ENCODE measurements at regions not wholly inside any gene's neighbourhood (a gene's known extent, or its start where the extent isn't known, plus 50 kb on each side); places are given as distances from the start of the nearest gene placed in this dataset.

- Histone ChIP-seq H3K27me3 (ENCODE audit: control insufficient read depth, extremely low read depth, insufficient read depth, low read length) (no peaks in the 10 kb centered on the region), H4K20me1 (ENCODE audit: control insufficient read depth, extremely low read depth, insufficient read depth, low read length) (no peaks in the 10 kb centered on the region)
Observed at GRCh38 chr12:89173678-89174077, 178.6 kb downstream of the DUSP6 start.

GRCh38 chr12:89173096-89173495, 179.2 kb downstream of the DUSP6 start:
- Histone ChIP-seq H3K4me2 (ENCODE audit: control insufficient read depth, extremely low read depth, insufficient read depth, low read depth, low read length) (no peak overlapping the region), H3K27ac (ENCODE audit: control insufficient read depth, insufficient read depth, low read length) (no peak overlapping the region), H3K9ac (ENCODE audit: control insufficient read depth, extremely low read depth, insufficient read depth, low read length) (no peak overlapping the region), H2AFZ (ENCODE audit: control insufficient read depth, low read length) (no peak overlapping the region), H3K9me3 (ENCODE audit: control insufficient read depth, low read depth, low read length) (no peaks in the 10 kb centered on the region), H3K9me1 (ENCODE audit: control insufficient read depth, extremely low read depth, insufficient read depth, low read length) (no peaks in the 10 kb centered on the region), H3K36me3 (ENCODE audit: control insufficient read depth in 2 of 2, extremely low read depth in 1 of 2, insufficient read depth in 2 of 2, low read length in 2 of 2) (no peaks in the 10 kb centered on the region), H3K79me2 (ENCODE audit: control insufficient read depth, insufficient read depth, low read length) (no peaks in the 10 kb centered on the region), H4K20me1 (ENCODE audit: control insufficient read depth, extremely low read depth, insufficient read depth, low read length) (no peaks in the 10 kb centered on the region), H3K27me3 (ENCODE audit: control insufficient read depth, extremely low read depth, insufficient read depth, low read length) (no peaks in the 10 kb centered on the region), H3K4me1 (ENCODE audit: control insufficient read depth, extremely low read depth, insufficient read depth, low read length) (no peaks in the 10 kb centered on the region), H3K4me3 (ENCODE audit: control insufficient read depth in 2 of 3, extremely low read depth in 1 of 3, insufficient read depth in 2 of 3, low read depth in 1 of 3, low read length in 3 of 3) (no peak overlapping the region)
- FAIRE-seq: no peak
- TF ChIP-seq EZH2 (IDR thresholded peaks at IDR 0.05; ENCODE audit: low read length) (no peak), CTCF (optimal IDR thresholded peaks at IDR 0.05 in 1 of 3, IDR thresholded peaks at IDR 0.05 in 1 of 3, conservative IDR thresholded peaks at IDR 0.05 in 1 of 3; ENCODE audit: extremely low read depth in 1 of 3, insufficient read depth in 2 of 3, low read length in 3 of 3) (no peak)
- dilution Hi-C loops (cut with MboI; ENCODE audit: extremely low pct_ligation_motif_present, low sequenced_read_pairs): no loop called here
- no peak for DNase-seq (ENCODE audit: low read depth, low spot score)

More at GRCh38 chr12:89173678-89174077, 178.6 kb downstream of the DUSP6 start:
- TF ChIP-seq EZH2 (IDR thresholded peaks at IDR 0.05; ENCODE audit: low read length) (no peak), CTCF (optimal IDR thresholded peaks at IDR 0.05 in 1 of 3, IDR thresholded peaks at IDR 0.05 in 1 of 3, conservative IDR thresholded peaks at IDR 0.05 in 1 of 3; ENCODE audit: extremely low read depth in 1 of 3, insufficient read depth in 2 of 3, low read length in 3 of 3) (no peak)
- FAIRE-seq (no peak), DNase-seq (ENCODE audit: low read depth, low spot score) (no peak)
- Histone ChIP-seq H3K9me1 (ENCODE audit: control insufficient read depth, extremely low read depth, insufficient read depth, low read length) (no peaks in the 10 kb centered on the region), H3K79me2 (ENCODE audit: control insufficient read depth, insufficient read depth, low read length) (no peaks in the 10 kb centered on the region), H2AFZ (ENCODE audit: control insufficient read depth, low read length) (no peak overlapping the region), H3K27ac (ENCODE audit: control insufficient read depth, insufficient read depth, low read length) (no peak overlapping the region), H3K9me3 (ENCODE audit: control insufficient read depth, low read depth, low read length) (no peaks in the 10 kb centered on the region), H3K4me1 (ENCODE audit: control insufficient read depth, extremely low read depth, insufficient read depth, low read length) (no peaks in the 10 kb centered on the region), H3K4me2 (ENCODE audit: control insufficient read depth, extremely low read depth, insufficient read depth, low read depth, low read length) (no peak overlapping the region), H3K36me3 (ENCODE audit: control insufficient read depth in 2 of 2, extremely low read depth in 1 of 2, insufficient read depth in 2 of 2, low read length in 2 of 2) (no peaks in the 10 kb centered on the region), H3K4me3 (ENCODE audit: control insufficient read depth in 2 of 3, extremely low read depth in 1 of 3, insufficient read depth in 2 of 3, low read depth in 1 of 3, low read length in 3 of 3) (no peak overlapping the region), H3K9ac (ENCODE audit: control insufficient read depth, extremely low read depth, insufficient read depth, low read length) (no peak overlapping the region)
- dilution Hi-C loops (cut with MboI; ENCODE audit: extremely low pct_ligation_motif_present, low sequenced_read_pairs): no loop called here
